ENCODE measurements at regions not wholly inside any gene's neighbourhood (a gene's known extent, or its start where the extent isn't known, plus 50 kb on each side); places are given as distances from the start of the nearest gene placed in this dataset.

- Histone ChIP-seq H3K4me2 (ENCODE audit: low read length) (no peak overlapping the region), H3K79me2 (ENCODE audit: control insufficient read depth, insufficient read depth, low read length, poor library complexity) (no peaks in the 10 kb centered on the region), H3K18ac (ENCODE audit: low read length) (no peak overlapping the region), H4K12ac (ENCODE audit: low read depth, low read length) (no peak overlapping the region), H3K79me1 (ENCODE audit: low read length) (no peaks in the 10 kb centered on the region), H3K23ac (ENCODE audit: low read length) (no peak overlapping the region), H3K14ac (ENCODE audit: low read length) (no peak overlapping the region), H2BK120ac (ENCODE audit: insufficient read depth, low read length, poor library complexity) (no peak overlapping the region), H3K27me3 (ENCODE audit: insufficient read depth, low read length) (no peaks in the 10 kb centered on the region), H2AK5ac (ENCODE audit: low read length) (no peak overlapping the region), H4K8ac (ENCODE audit: low read depth, low read length) (no peak overlapping the region), H2AFZ (ENCODE audit: insufficient read depth, low read length, poor library complexity) (no peak overlapping the region), H2BK5ac (ENCODE audit: low read depth, low read length, poor library complexity) (no peak overlapping the region), H3K36me3 (ENCODE audit: control insufficient read depth in 1 of 2, insufficient read depth in 2 of 2, low read length in 2 of 2) (no peaks in the 10 kb centered on the region), H3K27ac (ENCODE audit: low read depth, low read length) (no peak overlapping the region), H3K4me3 (ENCODE audit: low read depth, low read length) (no peak overlapping the region), H4K91ac (ENCODE audit: low read depth, low read length) (no peak overlapping the region), H3K4ac (ENCODE audit: low read depth, low read length) (no peak overlapping the region), H3K9me3 (ENCODE audit: insufficient read depth, low read depth, low read length) (no peaks in the 10 kb centered on the region), H3K9ac (ENCODE audit: low read length) (no peak overlapping the region), H3K4me1 (ENCODE audit: control insufficient read depth in 1 of 2, insufficient read depth in 2 of 2, low read length in 2 of 2) (no peaks in the 10 kb centered on the region), H2BK12ac (ENCODE audit: low read length) (no peak overlapping the region)
- DNase-seq, result no peak
- no CpG with 5 or more reads among the region's 3 CpGs for WGBS (ENCODE audit: extremely low coverage, insufficient coverage, insufficient read length)
Measured at GRCh38 chr9:13860946-13861640, 452.8 kb downstream of the NFIB start.

DNA sequence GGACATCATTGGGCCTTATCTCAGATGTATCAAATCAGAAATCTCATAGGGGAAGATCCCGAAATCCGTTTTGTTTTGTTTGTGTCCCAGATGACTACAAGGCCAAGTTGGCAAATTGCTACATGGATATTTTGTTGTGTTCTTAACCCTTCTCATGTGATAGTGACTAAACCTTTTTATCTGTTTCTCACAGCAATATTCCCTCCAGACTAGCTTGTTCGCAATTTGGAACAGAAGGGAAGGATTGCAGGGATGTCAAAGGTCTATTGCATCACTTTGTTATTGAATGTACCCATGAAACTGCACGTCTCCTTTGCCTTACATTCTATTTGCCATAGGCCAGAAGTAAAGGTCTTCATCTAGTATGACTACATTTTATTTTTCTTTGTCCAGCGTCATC lies 453.9 kb downstream of the NFIB start:
- Histone ChIP-seq H3K9me3 (ENCODE audit: insufficient read depth, low read depth, low read length) (no peaks in the 10 kb centered on the region), H3K79me2 (ENCODE audit: control insufficient read depth, insufficient read depth, low read length, poor library complexity) (no peaks in the 10 kb centered on the region), H3K23ac (ENCODE audit: low read length) (no peak overlapping the region), H3K79me1 (ENCODE audit: low read length) (no peaks in the 10 kb centered on the region), H4K91ac (ENCODE audit: low read depth, low read length) (no peak overlapping the region), H3K4me2 (ENCODE audit: low read length) (no peak overlapping the region), H3K36me3 (ENCODE audit: control insufficient read depth in 1 of 2, insufficient read depth in 2 of 2, low read length in 2 of 2) (no peaks in the 10 kb centered on the region), H3K27ac (ENCODE audit: low read depth, low read length) (no peak overlapping the region), H3K4ac (ENCODE audit: low read depth, low read length) (no peak overlapping the region), H2BK5ac (ENCODE audit: low read depth, low read length, poor library complexity) (no peak overlapping the region), H4K12ac (ENCODE audit: low read depth, low read length) (no peak overlapping the region), H3K9ac (ENCODE audit: low read length) (no peak overlapping the region), H2BK12ac (ENCODE audit: low read length) (no peak overlapping the region), H3K14ac (ENCODE audit: low read length) (no peak overlapping the region), H3K27me3 (ENCODE audit: insufficient read depth, low read length) (no peaks in the 10 kb centered on the region), H2AK5ac (ENCODE audit: low read length) (no peak overlapping the region), H2BK120ac (ENCODE audit: insufficient read depth, low read length, poor library complexity) (no peak overlapping the region), H3K4me3 (ENCODE audit: low read depth, low read length) (no peak overlapping the region), H2AFZ (ENCODE audit: insufficient read depth, low read length, poor library complexity) (no peak overlapping the region), H3K4me1 (ENCODE audit: control insufficient read depth in 1 of 2, insufficient read depth in 2 of 2, low read length in 2 of 2) (no peaks in the 10 kb centered on the region), H4K8ac (ENCODE audit: low read depth, low read length) (no peak overlapping the region), H3K18ac (ENCODE audit: low read length) (no peak overlapping the region)
- DNase-seq, result peak in 1 of 2 donors; percentile 22
- no CpG with 5 or more reads among the region's 5 CpGs for WGBS (ENCODE audit: extremely low coverage, insufficient coverage, insufficient read length)

GRCh38 chr9:13857521-13857920 lies 456.4 kb downstream of the NFIB start:
- H3K23ac ChIP-seq (ENCODE audit: low read length), result no peak overlapping the region
- H3K79me2 ChIP-seq (ENCODE audit: control insufficient read depth, insufficient read depth, low read length, poor library complexity), result no peaks in the 10 kb centered on the region
- H3K36me3 ChIP-seq (ENCODE audit: control insufficient read depth in 1 of 2, insufficient read depth in 2 of 2, low read length in 2 of 2), result no peaks in the 10 kb centered on the region
- no peaks in the 10 kb centered on the region for H3K9me3 ChIP-seq (ENCODE audit: insufficient read depth, low read depth, low read length)
- no peak overlapping the region for H3K14ac ChIP-seq (ENCODE audit: low read length)
- H3K9ac ChIP-seq (ENCODE audit: low read length), result no peak overlapping the region
- no peak overlapping the region for H2AK5ac ChIP-seq (ENCODE audit: low read length)
- no peak overlapping the region for H2BK120ac ChIP-seq (ENCODE audit: insufficient read depth, low read length, poor library complexity)
- no peak overlapping the region for H4K12ac ChIP-seq (ENCODE audit: low read depth, low read length)
- no peak for DNase-seq
- H3K27ac ChIP-seq (ENCODE audit: low read depth, low read length), result no peak overlapping the region
- no peak overlapping the region for H4K8ac ChIP-seq (ENCODE audit: low read depth, low read length)
- H3K4me3 ChIP-seq (ENCODE audit: low read depth, low read length), result no peak overlapping the region
- H3K79me1 ChIP-seq (ENCODE audit: low read length), result no peaks in the 10 kb centered on the region
- H3K4ac ChIP-seq (ENCODE audit: low read depth, low read length), result no peak overlapping the region
- no peak overlapping the region for H2BK12ac ChIP-seq (ENCODE audit: low read length)
- H3K4me1 ChIP-seq (ENCODE audit: control insufficient read depth in 1 of 2, insufficient read depth in 2 of 2, low read length in 2 of 2), result no peaks in the 10 kb centered on the region
- H3K18ac ChIP-seq (ENCODE audit: low read length), result no peak overlapping the region
- H4K91ac ChIP-seq (ENCODE audit: low read depth, low read length), result no peak overlapping the region
- H3K4me2 ChIP-seq (ENCODE audit: low read length), result no peak overlapping the region
- no peak overlapping the region for H2AFZ ChIP-seq (ENCODE audit: insufficient read depth, low read length, poor library complexity)
- no peaks in the 10 kb centered on the region for H3K27me3 ChIP-seq (ENCODE audit: insufficient read depth, low read length)
- H2BK5ac ChIP-seq (ENCODE audit: low read depth, low read length, poor library complexity), result no peak overlapping the region

- no peak overlapping the region for H3K23ac ChIP-seq (ENCODE audit: low read length)
- no peak overlapping the region for H2BK12ac ChIP-seq (ENCODE audit: low read length)
- no peak overlapping the region for H3K4me3 ChIP-seq (ENCODE audit: low read depth, low read length)
- H3K18ac ChIP-seq (ENCODE audit: low read length), result no peak overlapping the region
- H2BK5ac ChIP-seq (ENCODE audit: low read depth, low read length, poor library complexity), result no peak overlapping the region
- no peak overlapping the region for H4K8ac ChIP-seq (ENCODE audit: low read depth, low read length)
- H2BK120ac ChIP-seq (ENCODE audit: insufficient read depth, low read length, poor library complexity), result no peak overlapping the region
- peak in 1 of 2 donors; percentile 11 for DNase-seq
- no peaks in the 10 kb centered on the region for H3K9me3 ChIP-seq (ENCODE audit: insufficient read depth, low read depth, low read length)
- H4K12ac ChIP-seq (ENCODE audit: low read depth, low read length), result no peak overlapping the region
- H3K27me3 ChIP-seq (ENCODE audit: insufficient read depth, low read length), result no peaks in the 10 kb centered on the region
- no peak overlapping the region for H2AFZ ChIP-seq (ENCODE audit: insufficient read depth, low read length, poor library complexity)
- H3K79me1 ChIP-seq (ENCODE audit: low read length), result no peaks in the 10 kb centered on the region
- H3K79me2 ChIP-seq (ENCODE audit: control insufficient read depth, insufficient read depth, low read length, poor library complexity), result no peaks in the 10 kb centered on the region
- H3K9ac ChIP-seq (ENCODE audit: low read length), result no peak overlapping the region
- H3K4me2 ChIP-seq (ENCODE audit: low read length), result no peak overlapping the region
- H3K14ac ChIP-seq (ENCODE audit: low read length), result no peak overlapping the region
- no peak overlapping the region for H2AK5ac ChIP-seq (ENCODE audit: low read length)
- H3K4ac ChIP-seq (ENCODE audit: low read depth, low read length), result no peak overlapping the region
- H3K27ac ChIP-seq (ENCODE audit: low read depth, low read length), result no peak overlapping the region
- H3K36me3 ChIP-seq (ENCODE audit: control insufficient read depth in 1 of 2, insufficient read depth in 2 of 2, low read length in 2 of 2), result no peaks in the 10 kb centered on the region
- no CpG with 5 or more reads among the region's 2 CpGs for WGBS (ENCODE audit: extremely low coverage, insufficient coverage, insufficient read length)
- H4K91ac ChIP-seq (ENCODE audit: low read depth, low read length), result no peak overlapping the region
- peaks cover 0 to 1% of the 10 kb centered on the region in 2 experiments for H3K4me1 ChIP-seq (ENCODE audit: control insufficient read depth in 1 of 2, insufficient read depth in 2 of 2, low read length in 2 of 2)
Measured at GRCh38 chr9:13847270-13847669, 466.7 kb downstream of the NFIB start.
